Breast epithelium (tissue), 3 donors: ENCODE measurements at regions not wholly inside any gene's neighbourhood (a gene's known extent, or its start where the extent isn't known, plus 50 kb on each side); places are given as distances from the start of the nearest gene placed in this dataset.

Experiments used
- POLR2A ChIP-seq: fragments of 450-650 bp; IDR thresholded peaks from one replicate; pipeline ENCODE4 v1.6.1; 2016; ENCODE audit warnings: antibody characterized with exemption, mild to moderate bottlenecking, moderate library complexity
- POLR2AphosphoS5 ChIP-seq, 3 donors: sonication (generic); formaldehyde crosslinking; IDR thresholded peaks; one replicate each; pipeline ENCODE4 v1.6.1; 2017; ENCODE audit warnings: antibody characterized with exemption in 3 of 3
- TF ChIP-seq, protein P1 (sequence below), 3 donors: fragments of 450-650 bp; IDR thresholded peaks; one replicate each; pipeline ENCODE4 v1.5.1; 2016 to 2017; ENCODE audit warnings: antibody characterized with exemption in 3 of 3, mild to moderate bottlenecking in 3 of 3, moderate library complexity in 3 of 3

DNA sequence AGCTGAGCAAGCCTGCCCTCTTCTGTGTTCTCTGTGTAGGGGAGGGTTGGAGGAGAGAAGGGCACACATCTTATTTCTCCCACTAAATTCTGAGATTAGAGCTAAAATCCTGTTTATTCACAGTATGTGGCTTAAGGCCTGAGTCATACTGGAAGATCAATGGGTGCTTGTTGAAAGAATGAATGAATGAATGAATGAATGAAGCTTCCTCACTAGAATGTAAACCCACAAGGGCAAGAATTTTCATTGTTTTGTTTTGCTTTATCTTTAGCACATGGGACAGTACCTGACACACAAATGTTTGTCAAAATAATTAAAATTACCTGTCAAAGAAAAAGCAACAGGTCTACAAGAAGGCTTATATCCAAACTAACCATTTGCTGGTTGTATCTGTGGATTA, 50.6 kb upstream of the PAK1 start:
- TF ChIP-seq, protein P1, sequence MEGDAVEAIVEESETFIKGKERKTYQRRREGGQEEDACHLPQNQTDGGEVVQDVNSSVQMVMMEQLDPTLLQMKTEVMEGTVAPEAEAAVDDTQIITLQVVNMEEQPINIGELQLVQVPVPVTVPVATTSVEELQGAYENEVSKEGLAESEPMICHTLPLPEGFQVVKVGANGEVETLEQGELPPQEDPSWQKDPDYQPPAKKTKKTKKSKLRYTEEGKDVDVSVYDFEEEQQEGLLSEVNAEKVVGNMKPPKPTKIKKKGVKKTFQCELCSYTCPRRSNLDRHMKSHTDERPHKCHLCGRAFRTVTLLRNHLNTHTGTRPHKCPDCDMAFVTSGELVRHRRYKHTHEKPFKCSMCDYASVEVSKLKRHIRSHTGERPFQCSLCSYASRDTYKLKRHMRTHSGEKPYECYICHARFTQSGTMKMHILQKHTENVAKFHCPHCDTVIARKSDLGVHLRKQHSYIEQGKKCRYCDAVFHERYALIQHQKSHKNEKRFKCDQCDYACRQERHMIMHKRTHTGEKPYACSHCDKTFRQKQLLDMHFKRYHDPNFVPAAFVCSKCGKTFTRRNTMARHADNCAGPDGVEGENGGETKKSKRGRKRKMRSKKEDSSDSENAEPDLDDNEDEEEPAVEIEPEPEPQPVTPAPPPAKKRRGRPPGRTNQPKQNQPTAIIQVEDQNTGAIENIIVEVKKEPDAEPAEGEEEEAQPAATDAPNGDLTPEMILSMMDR (IDR thresholded peaks at IDR 0.05), result no peak
- no peak for TF ChIP-seq POLR2A
- no peak for TF ChIP-seq POLR2AphosphoS5 (IDR thresholded peaks at IDR 0.05)
